ENCODE measurements at regions not wholly inside any gene's neighbourhood (a gene's known extent, or its start where the extent isn't known, plus 50 kb on each side); places are given as distances from the start of the nearest gene placed in this dataset.
A peak's percentile ranks its signal among the peaks of the same experiment; 100 is the strongest.

GRCh38 chr3:177523872-177524438 lies 326.7 kb upstream of the TBL1XR1 start (continued):
- TF ChIP-seq, protein P1, sequence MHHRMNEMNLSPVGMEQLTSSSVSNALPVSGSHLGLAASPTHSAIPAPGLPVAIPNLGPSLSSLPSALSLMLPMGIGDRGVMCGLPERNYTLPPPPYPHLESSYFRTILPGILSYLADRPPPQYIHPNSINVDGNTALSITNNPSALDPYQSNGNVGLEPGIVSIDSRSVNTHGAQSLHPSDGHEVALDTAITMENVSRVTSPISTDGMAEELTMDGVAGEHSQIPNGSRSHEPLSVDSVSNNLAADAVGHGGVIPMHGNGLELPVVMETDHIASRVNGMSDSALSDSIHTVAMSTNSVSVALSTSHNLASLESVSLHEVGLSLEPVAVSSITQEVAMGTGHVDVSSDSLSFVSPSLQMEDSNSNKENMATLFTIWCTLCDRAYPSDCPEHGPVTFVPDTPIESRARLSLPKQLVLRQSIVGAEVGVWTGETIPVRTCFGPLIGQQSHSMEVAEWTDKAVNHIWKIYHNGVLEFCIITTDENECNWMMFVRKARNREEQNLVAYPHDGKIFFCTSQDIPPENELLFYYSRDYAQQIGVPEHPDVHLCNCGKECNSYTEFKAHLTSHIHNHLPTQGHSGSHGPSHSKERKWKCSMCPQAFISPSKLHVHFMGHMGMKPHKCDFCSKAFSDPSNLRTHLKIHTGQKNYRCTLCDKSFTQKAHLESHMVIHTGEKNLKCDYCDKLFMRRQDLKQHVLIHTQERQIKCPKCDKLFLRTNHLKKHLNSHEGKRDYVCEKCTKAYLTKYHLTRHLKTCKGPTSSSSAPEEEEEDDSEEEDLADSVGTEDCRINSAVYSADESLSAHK (CRISPR knock-in tag; IDR thresholded peaks at IDR 0.05; ENCODE audit: borderline replicate concordance), result no peak
- TF ChIP-seq FOXK2 (IDR thresholded peaks at IDR 0.05) (no peak), THYN1 (CRISPR knock-in tag; IDR thresholded peaks at IDR 0.05; ENCODE audit: borderline replicate concordance, low read depth) (no peak), ZNF430 (CRISPR knock-in tag; IDR thresholded peaks at IDR 0.05) (no peak), CBX1 (IDR thresholded peaks at IDR 0.05; ENCODE audit: low read depth) (no peak), NFIC (IDR thresholded peaks at IDR 0.05; ENCODE audit: low read length) (peak; percentile 55; the same call in 1 of the 2 replicates), ZMYM3 (CRISPR knock-in tag; IDR thresholded peaks at IDR 0.05) (0 out of 2 replicates have a peak, but pooled peaks have one; percentile 28), ZMAT3 (CRISPR knock-in tag; conservative IDR thresholded peaks at IDR 0.05) (no peak), ZNF775 (CRISPR knock-in tag; IDR thresholded peaks at IDR 0.05; ENCODE audit: borderline replicate concordance) (no peak), ZNF563 (CRISPR knock-in tag; IDR thresholded peaks at IDR 0.05) (no peak), NAIF1 (CRISPR knock-in tag; IDR thresholded peaks at IDR 0.05; ENCODE audit: borderline replicate concordance) (no peak), ZNF460 (CRISPR knock-in tag; IDR thresholded peaks at IDR 0.05; ENCODE audit: borderline replicate concordance) (no peak), PLRG1 (conservative IDR thresholded peaks at IDR 0.05) (no peak), ZNF432 (CRISPR knock-in tag; IDR thresholded peaks at IDR 0.05; ENCODE audit: borderline replicate concordance) (no peak), NFYC (CRISPR knock-in tag; IDR thresholded peaks at IDR 0.05) (0 out of 2 replicates have a peak, but pooled peaks have one; percentile 31), KAT8 (CRISPR knock-in tag; IDR thresholded peaks at IDR 0.05) (peak; percentile 69; the same call in 1 of the 2 replicates), FOXK1 (CRISPR knock-in tag; IDR thresholded peaks at IDR 0.05; ENCODE audit: borderline replicate concordance, low read depth) (peak; percentile 75), ZNF260 (CRISPR knock-in tag; IDR thresholded peaks at IDR 0.05; ENCODE audit: borderline replicate concordance, low read depth) (no peak), ZNF589 (CRISPR knock-in tag; conservative IDR thresholded peaks at IDR 0.05) (no peak), HNRNPLL (IDR thresholded peaks at IDR 0.05; ENCODE audit: low read depth, low read length, poor library complexity, severe bottlenecking) (no peak), HDAC2 (CRISPR knock-in tag; IDR thresholded peaks at IDR 0.05) (peak; percentile 77), ZNF720 (CRISPR knock-in tag; IDR thresholded peaks at IDR 0.05) (no peak), ATF7 (IDR thresholded peaks at IDR 0.05) (peak; percentile 55), ATF7 (CRISPR knock-in tag; IDR thresholded peaks at IDR 0.05) (no peak), POLR2AphosphoS5 (IDR thresholded peaks at IDR 0.05; ENCODE audit: low read depth, low read length) (no peak), IKZF4 (CRISPR knock-in tag; IDR thresholded peaks at IDR 0.05; ENCODE audit: borderline replicate concordance, low read depth, not compliant biosample characterization) (no peak), ZNF367 (CRISPR knock-in tag; IDR thresholded peaks at IDR 0.05; ENCODE audit: borderline replicate concordance) (no peak), MIXL1 (CRISPR knock-in tag; IDR thresholded peaks at IDR 0.05) (peak; percentile 63; the same call in 1 of the 2 replicates), ZNF468 (CRISPR knock-in tag; IDR thresholded peaks at IDR 0.05) (no peak)
